SKM-1 treated with dmso at 0.1 percent for 144 hours (cell line): ENCODE measurements at regions not wholly inside any gene's neighbourhood (a gene's known extent, or its start where the extent isn't known, plus 50 kb on each side); places are given as distances from the start of the nearest gene placed in this dataset.

Experiments used
- DNase-seq: peaks from one replicate; lab custom pipeline; 2025; ENCODE audit not compliant: unreplicated experiment; lab: John Stamatoyannopoulos, UW

- DNase-seq: peak; percentile 0
Measured at GRCh38 chrX:100512471-100512870, 72.3 kb upstream of the TNMD start.

DNA sequence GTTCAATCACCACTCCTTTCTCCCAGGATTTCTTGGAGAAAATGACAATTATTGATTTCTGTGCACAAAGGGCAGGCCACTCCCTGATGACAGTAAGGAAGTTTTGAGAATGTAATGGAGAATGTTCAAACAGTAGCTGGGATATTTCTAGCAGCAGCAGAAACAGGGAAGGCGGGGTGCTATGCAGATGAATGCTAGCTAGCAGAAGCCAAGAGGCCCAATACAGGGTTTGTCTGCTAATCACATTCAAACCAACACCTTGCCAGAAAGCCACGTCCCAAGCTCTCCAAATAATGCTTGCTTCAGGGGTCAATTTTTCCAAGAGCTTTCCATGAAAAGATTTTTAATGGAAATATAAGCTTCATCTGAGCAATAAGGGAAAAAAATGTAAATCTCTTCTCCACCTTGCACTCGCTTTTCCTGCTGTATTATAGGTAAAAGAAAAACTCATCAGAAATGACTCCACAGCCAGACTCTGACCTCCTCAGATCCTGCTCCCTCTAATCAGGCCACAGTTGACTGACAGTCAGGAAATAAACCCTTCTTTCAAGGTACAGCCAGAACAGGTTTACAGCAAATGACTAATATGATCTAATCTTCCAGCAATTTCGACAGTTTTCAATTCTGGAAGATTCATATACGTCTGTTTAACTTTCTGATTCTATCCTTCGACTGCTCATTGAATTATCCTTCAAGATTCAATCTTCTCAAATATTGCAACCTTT, 84.7 kb upstream of the PCDH19 start:
- no peak for DNase-seq

DNA sequence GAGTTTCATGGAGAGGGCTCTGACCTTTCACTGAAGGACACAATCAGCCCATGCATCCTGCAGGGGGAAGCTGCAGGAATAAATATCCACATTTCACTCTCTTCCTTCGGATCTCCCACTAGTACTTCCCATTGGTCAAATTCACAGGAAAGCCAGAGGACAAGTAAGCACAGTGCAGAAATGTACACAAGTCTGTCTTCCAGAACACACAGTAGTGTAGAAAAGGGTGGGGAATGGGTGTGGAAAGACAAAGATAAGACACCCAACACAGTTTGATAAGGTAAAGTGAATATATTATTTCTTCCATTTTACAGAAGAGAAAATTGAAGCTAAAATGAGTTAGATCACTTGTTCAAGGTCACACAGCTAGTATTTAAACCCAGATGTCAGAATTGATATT, 81.1 kb upstream of the PCDH19 start:
- no peak for DNase-seq

GRCh38 chrX:100487795-100488194, 77.7 kb upstream of the PCDH19 start:
- no peak for DNase-seq

DNA sequence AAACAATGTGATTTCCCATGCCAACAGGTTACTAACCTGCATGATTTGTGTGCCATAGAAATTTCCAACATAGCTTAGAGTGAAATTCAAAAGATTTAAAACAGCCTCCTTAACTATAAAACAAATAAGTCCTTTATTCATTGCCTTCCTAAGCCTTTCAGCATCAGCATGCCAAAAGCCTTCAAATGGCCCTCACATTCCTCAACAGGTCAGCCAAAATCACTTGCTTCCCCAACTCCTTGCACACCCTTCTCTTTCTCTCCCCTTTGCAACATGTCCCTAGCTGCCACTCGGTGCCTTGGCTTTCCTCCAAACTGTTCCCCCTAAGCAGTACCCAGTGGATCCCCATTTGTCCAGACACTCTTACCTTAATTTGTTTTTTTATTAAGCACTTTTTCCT, 74.9 kb upstream of the PCDH19 start:
- DNase-seq: no peak

DNA sequence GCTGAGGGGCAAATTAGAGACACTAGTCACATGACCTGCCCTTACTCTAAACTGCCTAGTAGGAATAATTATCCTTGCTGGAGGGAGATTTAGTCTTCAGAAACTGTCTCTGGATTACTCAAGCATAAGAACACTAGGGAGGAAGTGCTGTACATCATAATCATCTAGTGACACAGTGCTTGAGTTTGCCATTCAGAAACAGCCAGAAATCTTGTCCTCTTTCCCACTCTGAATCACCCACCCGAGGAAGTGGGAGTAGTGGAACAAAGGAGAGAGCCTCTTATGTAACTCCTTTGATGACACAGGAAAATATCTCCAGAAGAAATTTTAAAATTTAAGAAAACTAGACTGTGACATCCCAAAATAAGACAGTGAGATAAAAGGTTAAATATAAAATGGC, 69.3 kb upstream of the PCDH19 start:
- DNase-seq: no peak

- no peak for DNase-seq
Measured at GRCh38 chrX:100478714-100479306, 68.7 kb upstream of the PCDH19 start.

GRCh38 chrX:100477958-100478357, 67.9 kb upstream of the PCDH19 start:
- DNase-seq: no peak

DNA sequence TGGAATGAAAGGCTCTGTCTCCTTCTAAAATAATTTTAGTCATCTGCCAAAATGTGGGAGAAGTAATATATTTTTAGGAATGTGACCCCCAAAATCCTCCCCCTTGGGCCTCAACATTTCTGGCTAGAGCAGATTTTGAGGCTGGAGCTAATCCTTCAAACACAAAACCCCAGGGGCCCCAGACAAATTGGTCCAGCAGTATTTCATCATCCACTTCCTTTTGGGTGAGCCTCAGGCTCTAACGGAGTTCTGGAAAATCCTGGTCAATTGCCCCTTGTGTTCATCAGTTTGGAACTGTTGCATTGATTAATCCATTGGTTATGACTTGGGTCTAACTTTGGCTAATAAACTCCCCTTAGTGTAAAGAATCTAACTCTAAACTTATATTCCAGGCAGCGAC, 67.4 kb upstream of the PCDH19 start:
- no peak for DNase-seq
